GM12875 (cell line): ENCODE measurements at regions not wholly inside any gene's neighbourhood (a gene's known extent, or its start where the extent isn't known, plus 50 kb on each side); places are given as distances from the start of the nearest gene placed in this dataset.

Experiments
- H3K4me3 ChIP-seq: one replicate; pipeline ENCODE4 v1.5.1; 2011; ENCODE audit warnings: low read depth, low read length, control low read depth
- TF ChIP-seq, protein P1 (sequence below): IDR thresholded peaks from 2 replicates; pipeline ENCODE4 v1.5.1; 2011; ENCODE audit warnings: low read depth, mild to moderate bottlenecking, control low read depth, inconsistent platforms, low read length, moderate library complexity, borderline replicate concordance; ENCODE audit not compliant: insufficient read depth

DNA sequence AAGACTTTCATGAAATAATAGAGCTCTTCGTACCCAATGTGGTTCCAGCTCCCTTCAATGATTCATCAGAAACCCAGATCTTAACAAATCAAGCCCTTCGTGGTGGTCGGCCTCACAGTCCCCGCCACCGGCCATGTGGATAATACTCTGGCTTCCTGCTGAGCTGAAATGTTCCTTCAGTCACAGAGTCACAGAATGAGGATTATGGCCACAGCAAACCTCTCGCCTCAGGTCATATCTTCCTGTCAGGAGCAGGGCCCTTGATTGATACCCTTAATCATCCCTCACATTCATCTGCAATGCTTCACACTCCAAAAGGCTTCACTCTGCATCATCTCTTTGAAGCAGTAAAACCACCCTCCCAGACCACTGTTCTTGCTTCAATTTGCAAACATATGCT lies 452.6 kb downstream of the OCA2 start:
- TF ChIP-seq, protein P1, sequence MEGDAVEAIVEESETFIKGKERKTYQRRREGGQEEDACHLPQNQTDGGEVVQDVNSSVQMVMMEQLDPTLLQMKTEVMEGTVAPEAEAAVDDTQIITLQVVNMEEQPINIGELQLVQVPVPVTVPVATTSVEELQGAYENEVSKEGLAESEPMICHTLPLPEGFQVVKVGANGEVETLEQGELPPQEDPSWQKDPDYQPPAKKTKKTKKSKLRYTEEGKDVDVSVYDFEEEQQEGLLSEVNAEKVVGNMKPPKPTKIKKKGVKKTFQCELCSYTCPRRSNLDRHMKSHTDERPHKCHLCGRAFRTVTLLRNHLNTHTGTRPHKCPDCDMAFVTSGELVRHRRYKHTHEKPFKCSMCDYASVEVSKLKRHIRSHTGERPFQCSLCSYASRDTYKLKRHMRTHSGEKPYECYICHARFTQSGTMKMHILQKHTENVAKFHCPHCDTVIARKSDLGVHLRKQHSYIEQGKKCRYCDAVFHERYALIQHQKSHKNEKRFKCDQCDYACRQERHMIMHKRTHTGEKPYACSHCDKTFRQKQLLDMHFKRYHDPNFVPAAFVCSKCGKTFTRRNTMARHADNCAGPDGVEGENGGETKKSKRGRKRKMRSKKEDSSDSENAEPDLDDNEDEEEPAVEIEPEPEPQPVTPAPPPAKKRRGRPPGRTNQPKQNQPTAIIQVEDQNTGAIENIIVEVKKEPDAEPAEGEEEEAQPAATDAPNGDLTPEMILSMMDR: no peak
- H3K4me3 ChIP-seq: no peak overlapping the region

DNA sequence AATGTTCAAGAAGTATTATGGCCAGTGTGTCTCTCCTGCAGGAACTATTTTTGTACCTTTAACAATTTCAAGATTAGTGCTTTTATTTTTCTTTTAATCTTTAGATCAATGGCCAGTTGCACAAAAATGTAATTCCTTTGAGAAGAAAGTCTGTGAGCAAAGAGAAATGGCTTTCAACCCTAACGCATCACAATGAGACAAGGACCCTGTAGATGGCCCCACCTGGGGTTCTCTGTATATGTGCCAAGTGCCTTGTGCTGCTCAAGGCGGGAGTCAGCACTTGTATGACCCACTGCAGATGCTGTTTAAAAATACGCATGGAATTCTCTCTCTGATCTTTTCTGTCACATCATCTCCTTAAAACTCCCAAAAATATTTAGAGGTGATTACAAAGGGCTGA lies 453.4 kb downstream of the OCA2 start:
- TF ChIP-seq, protein P1: no peak
- no peak overlapping the region for H3K4me3 ChIP-seq

DNA sequence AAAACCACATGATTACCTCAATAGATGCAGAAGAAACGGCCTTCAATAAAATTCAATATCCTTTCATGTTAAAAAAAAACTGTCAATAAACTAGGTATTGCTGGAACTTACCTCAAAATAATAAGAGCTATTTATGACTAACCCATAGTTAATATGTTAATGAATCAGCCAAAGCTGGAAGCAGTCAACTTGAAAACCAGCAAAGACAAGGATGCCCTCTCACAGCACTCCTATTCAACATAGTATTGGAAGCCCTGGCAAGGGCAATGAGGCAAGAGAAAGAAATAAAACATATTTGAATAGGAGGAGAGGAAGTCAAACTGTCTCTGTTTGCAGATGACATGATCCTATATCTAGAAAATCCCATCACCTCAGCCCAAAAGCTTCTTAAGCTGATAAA lies 456.1 kb downstream of the OCA2 start:
- H3K4me3 ChIP-seq: no peak overlapping the region
- TF ChIP-seq, protein P1: no peak

DNA sequence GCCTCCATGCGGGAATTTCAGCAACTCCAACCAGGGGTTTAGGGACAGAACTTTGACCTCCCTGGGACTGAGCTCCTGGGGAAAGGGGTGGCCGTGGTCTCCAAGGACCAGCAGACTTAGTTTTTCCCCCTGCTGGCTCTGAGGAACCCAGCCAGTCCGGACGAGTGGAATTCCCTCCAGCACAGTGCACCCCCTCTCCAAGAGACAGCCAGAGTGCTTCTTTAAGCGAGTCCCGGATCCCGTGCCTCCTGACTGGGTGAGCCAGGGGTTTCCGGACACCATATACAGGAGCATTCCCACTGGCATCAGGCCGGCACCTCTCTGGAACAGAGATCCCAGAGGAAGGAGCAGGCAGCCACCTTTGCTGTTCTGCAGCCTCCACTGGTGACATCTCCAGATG lies 459.5 kb downstream of the OCA2 start:
- TF ChIP-seq, protein P1: no peak
- no peak overlapping the region for H3K4me3 ChIP-seq

DNA sequence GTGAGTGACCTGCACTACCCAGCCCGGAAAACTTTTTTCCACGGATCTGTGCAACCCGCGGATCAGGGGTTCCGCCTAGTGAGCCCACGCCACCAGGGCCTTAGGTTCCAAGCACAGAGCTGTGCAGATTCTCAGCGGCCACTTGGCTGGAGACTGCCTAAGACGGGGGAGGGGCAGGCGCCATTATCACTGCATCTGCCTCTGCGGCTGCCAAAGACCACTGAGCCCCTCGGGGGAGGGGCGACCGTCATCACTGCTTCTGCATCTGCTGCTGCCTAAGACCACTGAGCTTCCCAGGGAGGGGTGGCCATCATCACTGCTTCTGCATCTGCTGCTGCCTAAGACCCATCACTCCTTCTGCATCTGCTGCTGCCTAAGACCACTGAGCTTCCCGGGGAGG lies 460.2 kb downstream of the OCA2 start:
- no peak overlapping the region for H3K4me3 ChIP-seq
- TF ChIP-seq, protein P1: no peak

DNA sequence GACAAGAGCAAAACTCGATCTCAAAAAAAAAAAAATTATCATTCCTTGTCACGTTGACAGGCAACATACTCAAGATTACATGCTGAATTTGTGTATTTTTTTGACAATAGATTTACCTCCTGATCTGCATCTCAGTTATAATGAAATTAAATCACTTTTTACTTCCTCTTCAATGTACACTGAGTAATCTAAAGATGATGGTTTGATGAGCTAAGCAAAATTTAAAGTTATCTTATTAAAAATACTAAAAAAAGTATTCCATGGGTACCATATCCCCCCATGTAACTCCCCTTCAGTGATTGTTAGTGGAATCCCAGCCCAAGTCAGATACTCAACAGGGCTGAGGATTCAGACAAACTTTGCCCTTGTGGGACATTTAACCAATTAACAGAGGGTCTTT lies 463.2 kb downstream of the OCA2 start:
- TF ChIP-seq, protein P1: no peak
- H3K4me3 ChIP-seq: no peak overlapping the region

DNA sequence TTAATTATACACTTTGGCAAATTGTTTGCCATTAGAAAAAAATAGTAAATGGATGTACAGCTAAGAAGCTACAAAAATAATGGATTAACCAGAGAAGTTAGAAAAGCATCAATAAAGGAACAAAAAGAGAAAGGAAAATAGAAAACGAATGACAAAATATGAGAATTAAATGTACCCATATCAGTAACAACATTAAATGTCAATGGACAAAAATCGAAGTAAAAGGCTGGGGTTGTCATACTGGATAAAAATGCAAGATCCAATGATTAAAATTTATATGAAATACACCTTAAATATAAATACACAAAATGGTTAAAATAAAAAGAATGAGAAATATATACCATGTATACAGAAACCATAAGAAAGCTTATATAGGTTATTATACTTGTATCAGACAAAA lies 470.6 kb downstream of the OCA2 start:
- TF ChIP-seq, protein P1: no peak

More for the DNA sequence above, 470.6 kb downstream of the OCA2 start:
- H3K4me3 ChIP-seq: no peak overlapping the region
